ENCODE measurements at regions not wholly inside any gene's neighbourhood (a gene's known extent, or its start where the extent isn't known, plus 50 kb on each side); places are given as distances from the start of the nearest gene placed in this dataset.
"Not testable (repeated sequence)": the region's sequence is repeated elsewhere in the genome, so short reads cannot be mapped to it uniquely, and the experiment has no call there.

- TF ChIP-seq CTCF (IDR thresholded peaks at IDR 0.05; ENCODE audit: insufficient read depth, low read length, poor library complexity, severe bottlenecking); EZH2phosphoT487 (conservative IDR thresholded peaks at IDR 0.05; ENCODE audit: low read length): not testable (repeated sequence)
Observed at GRCh38 chr1:161451698-161452348, 53.4 kb upstream of the FCGR2A start.

All from SU-DHL-6 (cell line).